HEK293 (cell line): ENCODE measurements at regions not wholly inside any gene's neighbourhood (a gene's known extent, or its start where the extent isn't known, plus 50 kb on each side); places are given as distances from the start of the nearest gene placed in this dataset.

ENCODE experiments used
- TF ChIP-seq, protein P1 (sequence below): fragments of 450-650 bp; formaldehyde crosslinking; IDR thresholded peaks from 2 replicates; pipeline ENCODE4 v1.5.1; 2016; ENCODE audit warnings: missing biosample characterization, missing genetic modification characterization
- TF ChIP-seq, protein P2 (sequence below): fragments of 450-650 bp; formaldehyde crosslinking; IDR thresholded peaks from 2 replicates; pipeline ENCODE4 v1.5.1; 2016; ENCODE audit warnings: missing biosample characterization, missing genetic modification characterization

DNA sequence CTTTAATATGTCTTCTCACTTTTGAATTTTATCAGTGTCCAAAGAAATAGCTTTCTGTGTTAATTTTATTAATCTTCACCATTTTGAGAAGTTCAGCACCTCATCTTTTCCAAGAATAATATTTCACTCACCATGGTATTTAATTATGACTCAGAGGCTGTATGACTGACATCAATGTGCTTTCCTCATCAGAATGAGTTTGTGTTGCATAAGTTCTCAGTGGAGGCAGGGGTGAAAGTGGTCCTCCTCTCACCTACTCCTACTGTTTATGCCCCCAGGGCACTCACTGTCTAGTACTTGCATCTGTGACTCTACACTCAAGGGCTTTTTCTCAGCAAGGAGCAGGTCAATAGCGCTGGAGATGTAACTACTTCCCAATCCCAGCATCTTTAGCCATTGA lies 905.3 kb upstream of the INTU start:
- TF ChIP-seq, protein P1, sequence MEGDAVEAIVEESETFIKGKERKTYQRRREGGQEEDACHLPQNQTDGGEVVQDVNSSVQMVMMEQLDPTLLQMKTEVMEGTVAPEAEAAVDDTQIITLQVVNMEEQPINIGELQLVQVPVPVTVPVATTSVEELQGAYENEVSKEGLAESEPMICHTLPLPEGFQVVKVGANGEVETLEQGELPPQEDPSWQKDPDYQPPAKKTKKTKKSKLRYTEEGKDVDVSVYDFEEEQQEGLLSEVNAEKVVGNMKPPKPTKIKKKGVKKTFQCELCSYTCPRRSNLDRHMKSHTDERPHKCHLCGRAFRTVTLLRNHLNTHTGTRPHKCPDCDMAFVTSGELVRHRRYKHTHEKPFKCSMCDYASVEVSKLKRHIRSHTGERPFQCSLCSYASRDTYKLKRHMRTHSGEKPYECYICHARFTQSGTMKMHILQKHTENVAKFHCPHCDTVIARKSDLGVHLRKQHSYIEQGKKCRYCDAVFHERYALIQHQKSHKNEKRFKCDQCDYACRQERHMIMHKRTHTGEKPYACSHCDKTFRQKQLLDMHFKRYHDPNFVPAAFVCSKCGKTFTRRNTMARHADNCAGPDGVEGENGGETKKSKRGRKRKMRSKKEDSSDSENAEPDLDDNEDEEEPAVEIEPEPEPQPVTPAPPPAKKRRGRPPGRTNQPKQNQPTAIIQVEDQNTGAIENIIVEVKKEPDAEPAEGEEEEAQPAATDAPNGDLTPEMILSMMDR (tag by site-specific recombination) = no peak
- TF ChIP-seq, protein P2, sequence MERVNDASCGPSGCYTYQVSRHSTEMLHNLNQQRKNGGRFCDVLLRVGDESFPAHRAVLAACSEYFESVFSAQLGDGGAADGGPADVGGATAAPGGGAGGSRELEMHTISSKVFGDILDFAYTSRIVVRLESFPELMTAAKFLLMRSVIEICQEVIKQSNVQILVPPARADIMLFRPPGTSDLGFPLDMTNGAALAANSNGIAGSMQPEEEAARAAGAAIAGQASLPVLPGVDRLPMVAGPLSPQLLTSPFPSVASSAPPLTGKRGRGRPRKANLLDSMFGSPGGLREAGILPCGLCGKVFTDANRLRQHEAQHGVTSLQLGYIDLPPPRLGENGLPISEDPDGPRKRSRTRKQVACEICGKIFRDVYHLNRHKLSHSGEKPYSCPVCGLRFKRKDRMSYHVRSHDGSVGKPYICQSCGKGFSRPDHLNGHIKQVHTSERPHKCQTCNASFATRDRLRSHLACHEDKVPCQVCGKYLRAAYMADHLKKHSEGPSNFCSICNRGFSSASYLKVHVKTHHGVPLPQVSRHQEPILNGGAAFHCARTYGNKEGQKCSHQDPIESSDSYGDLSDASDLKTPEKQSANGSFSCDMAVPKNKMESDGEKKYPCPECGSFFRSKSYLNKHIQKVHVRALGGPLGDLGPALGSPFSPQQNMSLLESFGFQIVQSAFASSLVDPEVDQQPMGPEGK (tag by site-specific recombination) = no peak
